ENCODE measurements at regions not wholly inside any gene's neighbourhood (a gene's known extent, or its start where the extent isn't known, plus 50 kb on each side); places are given as distances from the start of the nearest gene placed in this dataset.
"Not testable (repeated sequence)": the region's sequence is repeated elsewhere in the genome, so short reads cannot be mapped to it uniquely, and the experiment has no call there.

DNA sequence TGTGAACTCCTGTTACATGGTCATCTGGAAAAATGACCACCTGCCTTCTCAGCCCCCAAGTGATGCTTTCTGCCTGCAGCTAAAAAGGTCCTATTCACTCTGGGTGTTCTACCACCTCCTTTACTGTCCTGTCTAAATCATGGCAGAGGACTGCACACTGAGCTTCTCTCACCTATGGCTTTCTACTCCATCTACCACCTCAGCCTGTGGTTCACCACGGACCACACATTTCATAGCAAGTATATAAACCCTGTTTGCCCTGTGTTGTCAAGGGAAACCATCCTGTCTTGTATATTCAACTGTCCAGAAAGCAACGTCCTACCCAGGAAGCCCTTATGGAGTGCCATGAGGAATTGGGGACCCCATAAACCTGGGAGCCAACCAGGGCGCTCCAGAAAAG, 167.4 kb upstream of the ITGA1 start:
- TF ChIP-seq, protein P1, sequence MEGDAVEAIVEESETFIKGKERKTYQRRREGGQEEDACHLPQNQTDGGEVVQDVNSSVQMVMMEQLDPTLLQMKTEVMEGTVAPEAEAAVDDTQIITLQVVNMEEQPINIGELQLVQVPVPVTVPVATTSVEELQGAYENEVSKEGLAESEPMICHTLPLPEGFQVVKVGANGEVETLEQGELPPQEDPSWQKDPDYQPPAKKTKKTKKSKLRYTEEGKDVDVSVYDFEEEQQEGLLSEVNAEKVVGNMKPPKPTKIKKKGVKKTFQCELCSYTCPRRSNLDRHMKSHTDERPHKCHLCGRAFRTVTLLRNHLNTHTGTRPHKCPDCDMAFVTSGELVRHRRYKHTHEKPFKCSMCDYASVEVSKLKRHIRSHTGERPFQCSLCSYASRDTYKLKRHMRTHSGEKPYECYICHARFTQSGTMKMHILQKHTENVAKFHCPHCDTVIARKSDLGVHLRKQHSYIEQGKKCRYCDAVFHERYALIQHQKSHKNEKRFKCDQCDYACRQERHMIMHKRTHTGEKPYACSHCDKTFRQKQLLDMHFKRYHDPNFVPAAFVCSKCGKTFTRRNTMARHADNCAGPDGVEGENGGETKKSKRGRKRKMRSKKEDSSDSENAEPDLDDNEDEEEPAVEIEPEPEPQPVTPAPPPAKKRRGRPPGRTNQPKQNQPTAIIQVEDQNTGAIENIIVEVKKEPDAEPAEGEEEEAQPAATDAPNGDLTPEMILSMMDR (IDR thresholded peaks at IDR 0.05; ENCODE audit: insufficient read depth, low read length, poor library complexity, severe bottlenecking), result no peak
- no peak overlapping the region for H3K4me3 ChIP-seq (ENCODE audit: low read depth, low read length)
- H3K36me3 ChIP-seq (ENCODE audit: control insufficient read depth, insufficient read depth, low read length), result no peaks in the 10 kb centered on the region
- no peaks in the 10 kb centered on the region for H3K27me3 ChIP-seq (ENCODE audit: control insufficient read depth, insufficient read depth, low read length)
- no peak for DNase-seq (ENCODE audit: low read depth)

DNA sequence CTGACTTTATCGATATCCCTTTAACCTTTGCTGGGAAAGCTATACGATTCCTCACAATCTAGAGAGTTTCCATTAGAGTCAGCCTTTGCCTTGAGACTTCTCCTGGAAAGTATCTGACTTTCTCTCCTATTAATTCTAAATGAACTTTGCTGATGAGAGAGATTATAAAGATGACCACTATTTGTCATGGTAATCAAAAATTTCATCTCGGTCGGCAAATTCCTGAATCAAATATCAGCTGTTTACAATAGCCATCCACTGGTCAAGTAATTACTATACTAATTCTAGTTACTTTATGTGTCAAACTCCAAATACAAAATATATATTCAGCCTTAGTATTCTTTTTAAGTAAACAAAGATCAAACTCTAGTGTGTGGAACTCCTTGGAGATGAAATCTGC, 164.4 kb upstream of the ITGA1 start:
- TF ChIP-seq, protein P1 (IDR thresholded peaks at IDR 0.05; ENCODE audit: insufficient read depth, low read length, poor library complexity, severe bottlenecking), result no peak
- Histone ChIP-seq H3K4me3 (ENCODE audit: low read depth, low read length) (no peak overlapping the region), H3K27me3 (ENCODE audit: control insufficient read depth, insufficient read depth, low read length) (no peaks in the 10 kb centered on the region), H3K36me3 (ENCODE audit: control insufficient read depth, insufficient read depth, low read length) (no peaks in the 10 kb centered on the region)
- no peak for DNase-seq (ENCODE audit: low read depth)

DNA sequence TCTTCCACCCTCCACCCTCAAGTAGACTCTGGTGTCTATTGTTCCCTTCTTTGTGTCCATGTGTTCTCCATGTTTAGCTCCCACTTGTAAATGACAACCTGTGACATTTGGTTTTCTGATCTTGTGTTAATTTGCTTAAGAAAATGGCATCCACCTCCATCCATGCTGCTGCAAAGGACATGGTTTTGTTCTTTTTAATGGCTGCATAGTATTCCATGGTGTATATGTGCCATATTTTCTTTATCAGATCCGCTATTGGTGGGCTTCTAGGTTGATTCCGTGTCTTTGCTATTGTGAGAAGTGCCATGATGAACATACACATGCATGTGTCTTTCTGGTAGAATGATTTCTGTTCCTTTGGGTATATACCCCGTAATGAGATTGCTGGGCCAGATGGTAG, 163.4 kb upstream of the ITGA1 start:
- no peak overlapping the region for H3K4me3 ChIP-seq (ENCODE audit: low read depth, low read length)
- TF ChIP-seq, protein P1 (IDR thresholded peaks at IDR 0.05; ENCODE audit: insufficient read depth, low read length, poor library complexity, severe bottlenecking), result no peak
- no peaks in the 10 kb centered on the region for H3K27me3 ChIP-seq (ENCODE audit: control insufficient read depth, insufficient read depth, low read length)
- no peak for DNase-seq (ENCODE audit: low read depth)
- no peaks in the 10 kb centered on the region for H3K36me3 ChIP-seq (ENCODE audit: control insufficient read depth, insufficient read depth, low read length)

DNA sequence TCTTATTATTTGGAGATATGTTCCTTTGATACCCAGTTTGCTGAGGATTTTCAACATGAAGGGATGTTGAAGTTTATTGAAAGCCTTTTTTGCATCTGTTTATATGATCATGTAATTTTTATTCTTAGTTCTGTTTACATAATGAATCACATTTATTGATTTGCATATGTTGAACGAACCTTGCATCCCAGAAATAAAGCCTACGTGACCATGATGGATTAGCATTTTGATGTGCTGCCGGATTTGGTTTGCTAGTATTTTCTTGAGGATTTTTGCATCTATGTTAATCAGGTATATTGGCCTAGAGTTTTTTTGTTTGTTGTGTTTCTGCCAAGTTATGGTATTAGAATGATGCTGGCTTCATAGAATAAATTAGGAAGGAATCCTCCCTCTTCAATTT, 161.4 kb upstream of the ITGA1 start:
- TF ChIP-seq, protein P1 (IDR thresholded peaks at IDR 0.05; ENCODE audit: insufficient read depth, low read length, poor library complexity, severe bottlenecking), result no peak
- no peaks in the 10 kb centered on the region for H3K36me3 ChIP-seq (ENCODE audit: control insufficient read depth, insufficient read depth, low read length)
- H3K4me3 ChIP-seq (ENCODE audit: low read depth, low read length), result no peak overlapping the region
- DNase-seq (ENCODE audit: low read depth), result no peak
- H3K27me3 ChIP-seq (ENCODE audit: control insufficient read depth, insufficient read depth, low read length), result no peaks in the 10 kb centered on the region

DNA sequence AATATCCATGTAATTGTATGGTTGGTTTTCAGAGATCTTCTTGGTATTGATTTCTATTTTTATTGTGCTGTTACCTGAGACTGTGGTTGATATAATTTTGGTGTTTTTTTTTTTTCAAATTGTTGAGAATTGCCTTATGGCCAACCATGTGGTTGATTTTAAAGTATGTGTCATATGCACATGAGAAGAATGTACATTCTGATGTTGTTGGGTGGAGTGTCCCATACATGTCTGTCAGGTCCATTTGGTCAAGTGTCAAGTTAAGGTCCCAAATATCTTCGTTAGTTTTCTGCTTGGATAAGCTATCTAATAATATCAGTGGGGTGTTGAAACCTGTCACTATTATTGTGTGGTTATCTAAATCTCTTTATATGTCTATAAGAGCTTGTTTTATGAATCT, 160.0 kb upstream of the ITGA1 start:
- H3K4me3 ChIP-seq (ENCODE audit: low read depth, low read length), result no peak overlapping the region
- DNase-seq (ENCODE audit: low read depth), result no peak
- H3K36me3 ChIP-seq (ENCODE audit: control insufficient read depth, insufficient read depth, low read length), result no peaks in the 10 kb centered on the region
- TF ChIP-seq, protein P1 (IDR thresholded peaks at IDR 0.05; ENCODE audit: insufficient read depth, low read length, poor library complexity, severe bottlenecking), result no peak
- no peaks in the 10 kb centered on the region for H3K27me3 ChIP-seq (ENCODE audit: control insufficient read depth, insufficient read depth, low read length)

DNA sequence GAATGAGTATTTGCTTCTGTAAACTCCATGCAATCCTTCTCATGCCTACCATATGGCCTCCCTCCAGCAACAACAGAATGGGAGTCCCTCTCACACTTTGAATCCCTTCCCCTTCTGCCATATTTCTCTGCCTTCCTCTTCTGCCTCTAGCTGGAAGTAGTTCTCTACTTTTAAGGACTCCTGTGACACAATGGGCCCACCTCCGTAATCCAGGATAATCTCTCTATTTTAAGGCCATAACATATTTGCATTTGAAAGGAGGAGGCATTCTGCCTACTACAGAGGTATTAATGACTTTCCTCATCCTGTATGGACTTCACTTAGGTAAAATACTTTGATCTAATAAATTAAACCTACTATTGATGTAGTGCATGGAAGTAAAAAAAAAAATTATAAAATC, 155.4 kb upstream of the ITGA1 start:
- H3K27me3 ChIP-seq (ENCODE audit: control insufficient read depth, insufficient read depth, low read length), result no peaks in the 10 kb centered on the region
- H3K4me3 ChIP-seq (ENCODE audit: low read depth, low read length), result no peak overlapping the region
- H3K36me3 ChIP-seq (ENCODE audit: control insufficient read depth, insufficient read depth, low read length), result no peaks in the 10 kb centered on the region
- TF ChIP-seq, protein P1 (IDR thresholded peaks at IDR 0.05; ENCODE audit: insufficient read depth, low read length, poor library complexity, severe bottlenecking), result no peak
- no peak for DNase-seq (ENCODE audit: low read depth)

DNA sequence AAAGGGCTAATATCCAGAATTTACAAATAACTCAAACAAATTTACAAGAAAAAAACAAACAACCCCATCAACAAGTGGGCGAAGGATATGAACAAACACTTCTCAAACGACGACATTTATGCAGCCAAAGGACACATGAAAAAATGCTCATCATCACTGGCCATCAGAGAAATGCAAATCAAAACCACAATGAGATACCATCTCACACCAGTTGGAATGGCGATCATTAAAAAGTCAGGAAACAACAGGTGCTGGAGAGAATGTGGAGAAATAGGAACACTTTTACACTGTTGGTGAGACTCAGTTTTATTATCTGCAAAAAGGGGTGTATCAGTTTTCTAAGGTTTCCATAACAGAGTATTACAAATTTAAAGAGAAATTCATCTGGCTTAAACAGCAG, 153.5 kb upstream of the ITGA1 start:
- H3K4me3 ChIP-seq (ENCODE audit: low read depth, low read length); DNase-seq (ENCODE audit: low read depth); H3K36me3 ChIP-seq (ENCODE audit: control insufficient read depth, insufficient read depth, low read length); H3K27me3 ChIP-seq (ENCODE audit: control insufficient read depth, insufficient read depth, low read length): not testable (repeated sequence)

Data from kidney epithelial cell (primary cell).